ENCODE measurements at regions not wholly inside any gene's neighbourhood (a gene's known extent, or its start where the extent isn't known, plus 50 kb on each side); places are given as distances from the start of the nearest gene placed in this dataset.
A peak's percentile ranks its signal among the peaks of the same experiment; 100 is the strongest.

DNA sequence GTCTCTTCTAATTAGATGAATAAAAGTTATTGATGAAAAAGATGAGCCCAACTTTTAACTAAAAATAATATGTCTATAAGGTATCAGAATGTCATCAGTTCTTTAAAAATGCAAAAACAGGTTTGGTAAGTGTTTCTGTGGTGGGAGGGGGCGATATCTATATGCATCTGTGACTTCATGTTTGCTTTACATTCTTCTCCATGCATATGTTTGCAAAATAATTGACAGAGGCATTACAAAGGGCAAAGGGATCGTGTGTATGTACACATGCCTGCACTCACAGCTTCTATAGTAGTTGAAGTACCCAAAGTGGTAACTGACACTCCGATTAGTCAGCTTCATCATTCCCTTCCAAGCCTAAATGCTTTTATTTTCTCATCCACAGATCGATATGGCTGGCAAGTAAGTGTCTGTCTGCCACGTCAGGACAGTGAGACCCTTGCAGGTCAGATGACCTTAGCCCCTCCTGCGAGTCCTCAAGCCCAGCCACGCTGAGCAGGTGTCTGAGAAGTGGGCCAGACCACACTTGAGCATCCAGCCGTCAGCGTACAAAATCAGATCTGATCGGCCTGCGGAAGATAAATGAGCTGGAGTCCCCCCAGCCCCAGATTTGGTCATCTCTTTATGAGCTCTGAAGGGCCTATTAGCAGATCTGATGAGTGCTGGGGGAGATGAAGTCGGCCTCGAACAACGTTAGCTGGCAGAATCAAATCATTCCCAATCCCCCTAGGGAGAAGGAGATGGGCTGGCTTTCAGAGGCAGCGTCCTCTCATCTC is 369.1 kb downstream of the MAFB start:
- ChIA-PET POLR2A (ENCODE audit: partially characterized antibody) (no interaction called here), CTCF (ENCODE audit: partially characterized antibody) (interaction anchor here (0.6 to 0.7 kb wide), 2 partner anchors 116 to 133 kb away, joined by 3 read pairs; no protein-coding TSS in a partner anchor)
- no peak for TF ChIP-seq YY1 (IDR thresholded peaks at IDR 0.05; ENCODE audit: low read depth, low read length)
- TF ChIP-seq, protein P1, sequence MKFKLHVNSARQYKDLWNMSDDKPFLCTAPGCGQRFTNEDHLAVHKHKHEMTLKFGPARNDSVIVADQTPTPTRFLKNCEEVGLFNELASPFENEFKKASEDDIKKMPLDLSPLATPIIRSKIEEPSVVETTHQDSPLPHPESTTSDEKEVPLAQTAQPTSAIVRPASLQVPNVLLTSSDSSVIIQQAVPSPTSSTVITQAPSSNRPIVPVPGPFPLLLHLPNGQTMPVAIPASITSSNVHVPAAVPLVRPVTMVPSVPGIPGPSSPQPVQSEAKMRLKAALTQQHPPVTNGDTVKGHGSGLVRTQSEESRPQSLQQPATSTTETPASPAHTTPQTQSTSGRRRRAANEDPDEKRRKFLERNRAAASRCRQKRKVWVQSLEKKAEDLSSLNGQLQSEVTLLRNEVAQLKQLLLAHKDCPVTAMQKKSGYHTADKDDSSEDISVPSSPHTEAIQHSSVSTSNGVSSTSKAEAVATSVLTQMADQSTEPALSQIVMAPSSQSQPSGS (IDR thresholded peaks at IDR 0.05; ENCODE audit: low read length) = no peak
- TF ChIP-seq KDM4A (IDR thresholded peaks at IDR 0.05; ENCODE audit: low read depth, low read length, severe bottlenecking) = no peak
- TF ChIP-seq JUN (IDR thresholded peaks at IDR 0.05; ENCODE audit: low read depth, low read length) = no peak
- no peak for TF ChIP-seq ASH2L (IDR thresholded peaks at IDR 0.05; ENCODE audit: low read length)
- TF ChIP-seq, protein P2, sequence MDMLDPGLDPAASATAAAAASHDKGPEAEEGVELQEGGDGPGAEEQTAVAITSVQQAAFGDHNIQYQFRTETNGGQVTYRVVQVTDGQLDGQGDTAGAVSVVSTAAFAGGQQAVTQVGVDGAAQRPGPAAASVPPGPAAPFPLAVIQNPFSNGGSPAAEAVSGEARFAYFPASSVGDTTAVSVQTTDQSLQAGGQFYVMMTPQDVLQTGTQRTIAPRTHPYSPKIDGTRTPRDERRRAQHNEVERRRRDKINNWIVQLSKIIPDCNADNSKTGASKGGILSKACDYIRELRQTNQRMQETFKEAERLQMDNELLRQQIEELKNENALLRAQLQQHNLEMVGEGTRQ (IDR thresholded peaks at IDR 0.05; ENCODE audit: low read length) = no peak
- TF ChIP-seq BRCA1 (IDR thresholded peaks at IDR 0.05; ENCODE audit: low read depth, low read length) = no peak
- TF ChIP-seq POLR2A (IDR thresholded peaks at IDR 0.05; ENCODE audit: control extremely low read depth in 1 of 2, low read depth in 2 of 2, low read length in 2 of 2) = no peak
- TF ChIP-seq SIX5 (IDR thresholded peaks at IDR 0.05; ENCODE audit: low read depth, low read length) = no peak
- TF ChIP-seq CHD2 (IDR thresholded peaks at IDR 0.05; ENCODE audit: low read length) = no peak
- H4K5ac ChIP-seq (ENCODE audit: insufficient read length, low read depth, low read length) = no peak overlapping the region
- 0 out of 2 replicates have a peak overlapping the region, but pooled peaks have one; percentile 11 for H2BK12ac ChIP-seq (ENCODE audit: low read depth, low read length)
- no peak overlapping the region for H3K27ac ChIP-seq (ENCODE audit: low read depth, low read length)
- H3K79me1 ChIP-seq (ENCODE audit: low read depth, low read length) = no peaks in the 10 kb centered on the region
- no peak overlapping the region for H3K9ac ChIP-seq (replicated peaks in 1 of 4; ENCODE audit: extremely low read depth in 1 of 4, low read depth in 3 of 4, low read length in 3 of 4)
- H3K4me3 ChIP-seq (ENCODE audit: extremely low read depth in 1 of 4, insufficient read depth in 2 of 4, low read depth in 3 of 4, low read length in 4 of 4) = no peak overlapping the region
- DNase-seq (ENCODE audit: low read depth in 1 of 2, low spot score in 2 of 2) = no peak
- H3K4me1 ChIP-seq (replicated peaks in 1 of 4; ENCODE audit: control insufficient read depth in 3 of 4, insufficient read depth in 4 of 4, low read length in 3 of 4) = peaks cover 2 to 13% (median 7%) of the 10 kb centered on the region in 4 experiments; a peak in 4 of 7 replicates
- no peaks in the 10 kb centered on the region for H3K79me2 ChIP-seq (ENCODE audit: control insufficient read depth in 1 of 2, insufficient read depth in 2 of 2, low read length in 2 of 2)
- no peak overlapping the region for H3K4me2 ChIP-seq (ENCODE audit: insufficient read depth in 1 of 2, low read depth in 2 of 2, low read length in 2 of 2)
- H3K9me3 ChIP-seq (ENCODE audit: insufficient read depth in 2 of 2, low read depth in 1 of 2, low read length in 1 of 2) = no peaks in the 10 kb centered on the region
- no peak overlapping the region for H2BK5ac ChIP-seq (ENCODE audit: low read depth, low read length)
- no peaks in the 10 kb centered on the region for H4K20me1 ChIP-seq (replicated peaks in 1 of 2; ENCODE audit: control insufficient read depth in 1 of 2, insufficient read depth in 2 of 2, low read length in 2 of 2)
- H3K36me3 ChIP-seq (ENCODE audit: control insufficient read depth in 2 of 4, insufficient read depth in 4 of 4, low read length in 3 of 4) = no peaks in the 10 kb centered on the region
- no peaks in the 10 kb centered on the region for H3K23me2 ChIP-seq (ENCODE audit: low read depth, low read length)
- WGBS, 2 experiments (ENCODE audit: extremely low coverage in 1 of 2, insufficient coverage in 1 of 2, insufficient read length in 1 of 2, insufficient replicate concordance in 2 of 2, low coverage in 1 of 2, low lambda C conversion rate in 2 of 2, missing lambda C conversion rate in 1 of 2) = 83% methylated on average over 15 of the region's 15 CpGs; no CpG with 5 or more reads in 1 of the 2 experiments
- no peaks in the 10 kb centered on the region for H3K27me3 ChIP-seq (replicated peaks in 1 of 4; ENCODE audit: control insufficient read depth in 3 of 4, extremely low read depth in 1 of 4, insufficient read depth in 3 of 4, low read length in 3 of 4)
- H3K4ac ChIP-seq (replicated peaks; ENCODE audit: insufficient read length, low read depth, low read length) = no peak overlapping the region
- H2BK20ac ChIP-seq (ENCODE audit: low read length) = no peak overlapping the region
- no peak overlapping the region for H3K23ac ChIP-seq (ENCODE audit: insufficient read length)
- no peak overlapping the region for H4K91ac ChIP-seq (replicated peaks; ENCODE audit: insufficient read length, low read length)
- no peak overlapping the region for H3K14ac ChIP-seq (ENCODE audit: insufficient read length)
- H3K56ac ChIP-seq (replicated peaks; ENCODE audit: insufficient read length, low read depth, low read length) = no peak overlapping the region
- no peak overlapping the region for H3K18ac ChIP-seq (ENCODE audit: extremely low read depth, low read length)
- H2AFZ ChIP-seq (ENCODE audit: low read length) = no peak overlapping the region; the same call in 1 of the 2 replicates
- no peak overlapping the region for H2AK5ac ChIP-seq (ENCODE audit: low read depth, low read length)
- no peak for FAIRE-seq
- no peak overlapping the region for H2BK120ac ChIP-seq (replicated peaks; ENCODE audit: low read depth, low read length)
- no peak overlapping the region for H2BK15ac ChIP-seq (ENCODE audit: low read length)
- no peak overlapping the region for H4K8ac ChIP-seq (ENCODE audit: extremely low read depth, insufficient read depth, low read length)
